ENCODE measurements at regions not wholly inside any gene's neighbourhood (a gene's known extent, or its start where the extent isn't known, plus 50 kb on each side); places are given as distances from the start of the nearest gene placed in this dataset.

- H3K36me3 ChIP-seq = no peaks in the 10 kb centered on the region
- intact Hi-C loops (cut with DNase I; ENCODE audit: low total_unique reads) = no loop called here
- H3K4me3 ChIP-seq = no peak overlapping the region
- H3K27me3 ChIP-seq = no peaks in the 10 kb centered on the region
- H3K4me1 ChIP-seq = no peaks in the 10 kb centered on the region
- TF ChIP-seq POLR2A (IDR thresholded peaks at IDR 0.05) = no peak
- no peak for TF ChIP-seq POLR2AphosphoS5 (IDR thresholded peaks at IDR 0.05)
- TF ChIP-seq, protein P1, sequence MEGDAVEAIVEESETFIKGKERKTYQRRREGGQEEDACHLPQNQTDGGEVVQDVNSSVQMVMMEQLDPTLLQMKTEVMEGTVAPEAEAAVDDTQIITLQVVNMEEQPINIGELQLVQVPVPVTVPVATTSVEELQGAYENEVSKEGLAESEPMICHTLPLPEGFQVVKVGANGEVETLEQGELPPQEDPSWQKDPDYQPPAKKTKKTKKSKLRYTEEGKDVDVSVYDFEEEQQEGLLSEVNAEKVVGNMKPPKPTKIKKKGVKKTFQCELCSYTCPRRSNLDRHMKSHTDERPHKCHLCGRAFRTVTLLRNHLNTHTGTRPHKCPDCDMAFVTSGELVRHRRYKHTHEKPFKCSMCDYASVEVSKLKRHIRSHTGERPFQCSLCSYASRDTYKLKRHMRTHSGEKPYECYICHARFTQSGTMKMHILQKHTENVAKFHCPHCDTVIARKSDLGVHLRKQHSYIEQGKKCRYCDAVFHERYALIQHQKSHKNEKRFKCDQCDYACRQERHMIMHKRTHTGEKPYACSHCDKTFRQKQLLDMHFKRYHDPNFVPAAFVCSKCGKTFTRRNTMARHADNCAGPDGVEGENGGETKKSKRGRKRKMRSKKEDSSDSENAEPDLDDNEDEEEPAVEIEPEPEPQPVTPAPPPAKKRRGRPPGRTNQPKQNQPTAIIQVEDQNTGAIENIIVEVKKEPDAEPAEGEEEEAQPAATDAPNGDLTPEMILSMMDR (IDR thresholded peaks at IDR 0.05) = no peak
- no peaks in the 10 kb centered on the region for H3K9me3 ChIP-seq
- DNase-seq (ENCODE audit: low spot score in 2 of 2) = no peak
- no peak overlapping the region for H3K27ac ChIP-seq
Observed at GRCh38 chr7:142308918-142309317, 51.1 kb upstream of the PRSS58 start.

- TF ChIP-seq, protein P1 (IDR thresholded peaks at IDR 0.05) = no peak
- Histone ChIP-seq H3K9me3 (no peaks in the 10 kb centered on the region), H3K27me3 (no peaks in the 10 kb centered on the region), H3K36me3 (no peaks in the 10 kb centered on the region), H3K4me1 (no peaks in the 10 kb centered on the region), H3K27ac (no peak overlapping the region), H3K4me3 (no peak overlapping the region)
- intact Hi-C loops (cut with DNase I; ENCODE audit: low total_unique reads) = no loop called here
- no peak for DNase-seq (ENCODE audit: low spot score in 2 of 2)
Observed at GRCh38 chr7:142308326-142308725, 50.5 kb upstream of the PRSS58 start.

All from breast epithelium (tissue), 4 donors.